Skin of body (tissue), 1 donor: ENCODE measurements at regions not wholly inside any gene's neighbourhood (a gene's known extent, or its start where the extent isn't known, plus 50 kb on each side); places are given as distances from the start of the nearest gene placed in this dataset.

Experiments used
- DNase-seq: peaks from one replicate; lab custom pipeline; 2025; lab: John Stamatoyannopoulos, UW

DNA sequence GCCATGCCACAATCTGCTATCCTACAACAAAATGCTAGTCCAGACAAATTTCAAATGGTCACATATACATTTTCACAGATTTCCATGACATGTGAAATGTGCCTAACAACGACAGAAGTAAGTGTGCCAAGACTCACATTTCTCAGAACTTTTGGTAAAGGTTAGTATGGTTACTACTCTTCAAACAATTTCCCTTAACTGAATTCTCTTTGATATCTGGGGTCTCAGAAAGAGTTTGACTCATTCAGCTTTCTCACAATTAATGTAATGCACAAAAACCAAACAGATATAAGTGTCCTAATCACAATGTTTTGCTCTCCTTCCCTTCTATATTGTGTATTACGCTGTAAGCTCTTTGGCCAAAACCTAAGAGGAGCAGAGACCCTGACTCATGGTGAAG is 122.4 kb upstream of the LEF1 start:
- DNase-seq: no peak

DNA sequence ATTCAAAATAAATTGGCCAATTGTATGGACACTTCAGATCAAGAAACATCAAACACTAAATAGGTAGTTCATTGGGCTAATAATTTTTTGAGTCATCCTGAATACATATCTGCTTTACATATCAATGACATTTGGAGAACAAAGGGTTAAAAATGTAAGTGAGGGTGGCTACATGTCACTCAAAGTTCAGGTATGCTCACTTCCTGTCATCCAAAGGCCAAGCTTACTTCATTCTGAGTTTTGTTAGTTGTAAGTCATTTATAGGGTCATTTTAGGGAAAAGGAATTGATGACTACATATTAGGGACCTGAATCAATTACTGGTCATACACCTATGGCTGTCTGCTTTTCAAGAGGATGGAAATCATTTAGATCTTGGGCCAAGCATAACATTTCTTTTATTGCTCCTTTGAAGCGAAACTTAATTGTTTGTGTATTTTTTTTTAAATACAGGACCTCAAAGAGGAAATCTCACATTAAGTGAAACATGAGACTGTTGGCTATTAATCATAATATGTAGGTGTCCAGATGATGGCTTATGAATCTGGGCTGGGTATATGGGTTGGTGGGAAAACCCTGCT is 119.2 kb upstream of the LEF1 start:
- DNase-seq: no peak

DNA sequence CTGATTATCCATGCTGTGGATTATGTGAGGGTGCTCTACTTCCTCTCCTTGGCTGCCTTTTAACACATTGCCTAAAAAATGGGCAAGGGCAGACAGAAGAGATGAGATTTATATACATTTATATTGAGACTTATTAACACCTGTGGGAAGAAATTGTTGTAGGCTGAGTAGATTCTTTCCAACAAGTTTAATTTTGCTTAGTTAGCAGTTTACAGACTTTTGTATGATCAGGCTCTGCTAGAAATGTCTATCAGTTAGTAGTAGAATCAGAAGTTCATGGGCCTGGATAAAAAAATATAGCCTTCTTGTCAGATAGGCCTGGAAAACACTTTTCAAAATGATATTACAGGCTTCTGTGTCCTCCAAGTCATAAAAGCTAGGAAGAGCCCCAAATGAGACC is 111.3 kb upstream of the LEF1 start:
- no peak for DNase-seq

DNA sequence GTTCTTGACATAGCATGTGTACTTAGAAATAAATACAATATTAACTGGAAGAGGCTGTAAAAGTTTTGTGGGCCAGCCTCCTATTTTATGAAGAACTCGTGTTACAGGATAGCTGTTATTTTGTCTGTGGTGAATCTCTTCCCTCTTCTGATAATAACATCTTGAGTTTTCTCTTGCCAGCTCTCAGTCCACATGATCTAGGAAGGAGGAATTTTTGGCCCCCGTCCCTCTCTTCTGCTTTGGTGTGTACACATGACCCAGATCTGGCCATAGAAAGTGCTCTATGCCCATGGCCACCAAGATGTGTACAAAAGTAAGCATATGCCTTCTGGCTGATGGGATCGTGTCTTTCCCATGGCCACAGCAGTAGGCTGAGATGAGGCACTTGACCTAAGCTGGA is 108.0 kb upstream of the LEF1 start:
- no peak for DNase-seq

DNA sequence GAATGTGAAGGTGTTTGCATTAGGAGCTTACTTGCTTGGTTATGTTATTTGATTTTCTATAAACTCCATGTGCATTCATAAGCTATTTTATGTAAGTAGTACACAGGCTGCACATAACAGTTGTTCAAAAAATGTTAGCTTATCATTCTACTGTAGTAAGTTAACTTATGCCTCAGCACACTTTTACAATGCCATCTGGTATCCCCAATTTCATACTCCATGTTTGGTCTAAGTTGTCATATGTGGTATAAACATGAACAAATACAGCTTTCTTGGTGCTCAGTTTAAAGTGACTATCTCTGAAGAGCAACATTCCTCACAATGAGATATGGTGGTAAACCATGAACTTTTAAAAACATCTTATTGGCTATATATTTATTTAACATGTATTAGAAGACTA is 104.3 kb upstream of the LEF1 start:
- no peak for DNase-seq

DNA sequence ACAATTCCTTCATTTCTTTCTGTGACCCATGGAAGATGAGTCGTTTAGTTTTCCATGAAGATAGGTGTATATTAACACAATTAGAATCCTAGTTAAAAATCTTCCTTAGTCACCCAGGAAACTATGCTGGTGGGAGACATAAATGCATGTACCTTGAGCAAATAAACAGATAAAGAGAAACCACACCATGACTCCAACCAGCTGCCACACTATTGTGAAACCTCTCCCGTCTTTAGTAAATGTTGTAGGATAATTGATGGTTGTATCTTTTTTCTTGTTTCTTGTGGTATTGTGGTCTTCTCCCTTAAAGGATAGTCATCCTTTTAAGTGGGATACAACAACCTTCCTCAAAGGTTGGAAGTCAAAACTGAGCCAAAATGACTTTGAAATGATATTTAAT is 103.8 kb upstream of the LEF1 start:
- DNase-seq: no peak

DNA sequence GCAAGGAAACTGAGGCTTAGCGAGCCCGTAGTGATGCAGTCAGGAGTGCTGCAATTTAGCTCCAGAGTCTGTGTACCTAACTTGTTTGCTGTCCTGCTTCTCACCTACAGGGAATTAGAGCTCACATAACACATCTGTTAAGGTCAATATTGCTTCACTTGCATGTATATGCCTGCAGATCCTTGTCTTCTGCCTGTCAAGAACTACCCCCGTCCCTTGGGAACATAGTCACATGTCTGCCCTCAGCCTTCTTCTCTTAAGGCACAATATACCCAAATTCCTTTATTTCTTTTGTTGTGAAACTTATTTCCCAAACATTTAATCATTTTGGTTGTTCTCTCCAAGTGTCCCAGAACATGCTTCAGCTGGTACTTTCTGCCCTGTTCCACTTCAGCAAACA is 103.3 kb upstream of the LEF1 start:
- DNase-seq: no peak

DNA sequence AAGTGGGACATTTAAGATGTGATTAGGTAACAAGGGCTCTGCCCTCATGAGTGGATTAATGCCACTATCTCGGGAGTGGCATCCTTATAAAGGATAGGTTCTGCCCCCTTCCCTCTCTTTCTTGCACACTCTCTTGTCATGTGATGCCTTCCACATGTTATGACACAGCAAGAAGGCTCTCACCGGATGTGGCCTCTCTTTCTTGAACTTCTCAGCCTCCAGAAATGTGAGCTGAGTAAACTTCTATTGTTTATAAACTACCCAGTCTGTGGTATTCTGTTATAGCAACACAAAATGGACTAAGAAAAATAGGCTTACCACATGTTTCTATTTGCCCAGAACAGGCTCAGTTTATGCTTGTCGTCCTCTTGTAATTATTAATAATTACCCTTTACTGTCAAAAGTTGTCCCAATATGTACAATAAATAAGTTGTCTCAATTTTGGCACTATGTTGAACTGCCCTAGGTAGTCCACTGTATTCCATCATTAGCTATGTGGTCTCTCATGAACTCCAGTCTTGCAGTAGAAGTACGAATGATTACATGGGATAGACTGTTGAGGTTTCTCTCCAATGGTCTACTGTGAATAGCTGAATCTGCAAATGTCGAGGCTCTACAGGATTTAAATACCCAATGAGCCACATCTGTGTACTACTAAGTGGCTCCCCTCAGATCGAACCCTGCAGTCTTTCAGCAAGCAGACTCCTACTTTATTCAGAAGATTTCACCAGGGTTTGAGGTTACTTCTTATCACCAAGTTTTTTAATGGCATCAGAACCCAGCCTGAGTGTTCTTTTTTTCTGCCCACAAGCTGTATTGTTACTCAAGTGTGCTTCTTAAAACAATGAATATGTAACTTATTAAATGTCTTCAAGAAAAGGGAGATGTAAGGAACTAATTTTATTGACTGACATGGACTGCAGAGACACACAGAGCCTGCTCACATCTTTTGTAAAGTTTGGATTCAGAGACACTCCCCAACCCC is 102.0 kb upstream of the LEF1 start:
- DNase-seq: peak; percentile 22

DNA sequence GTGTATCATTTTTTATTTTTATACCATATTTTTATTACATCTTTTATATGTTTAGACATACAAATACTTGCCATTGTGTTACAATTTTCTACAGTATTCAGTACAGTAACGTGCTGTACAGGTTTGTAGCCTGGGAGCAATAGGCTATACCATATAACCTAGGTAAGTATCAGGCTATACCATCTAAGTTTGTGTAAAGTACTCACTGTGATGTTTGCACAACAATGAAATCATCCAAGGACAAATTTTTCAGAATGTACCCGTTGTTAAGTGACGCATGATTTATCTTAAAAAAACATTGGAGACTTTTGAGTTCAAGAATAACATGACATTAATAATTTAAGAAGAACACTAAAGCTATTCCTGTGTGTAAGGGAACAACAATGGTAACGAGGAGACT is 96.0 kb upstream of the LEF1 start:
- no peak for DNase-seq

DNA sequence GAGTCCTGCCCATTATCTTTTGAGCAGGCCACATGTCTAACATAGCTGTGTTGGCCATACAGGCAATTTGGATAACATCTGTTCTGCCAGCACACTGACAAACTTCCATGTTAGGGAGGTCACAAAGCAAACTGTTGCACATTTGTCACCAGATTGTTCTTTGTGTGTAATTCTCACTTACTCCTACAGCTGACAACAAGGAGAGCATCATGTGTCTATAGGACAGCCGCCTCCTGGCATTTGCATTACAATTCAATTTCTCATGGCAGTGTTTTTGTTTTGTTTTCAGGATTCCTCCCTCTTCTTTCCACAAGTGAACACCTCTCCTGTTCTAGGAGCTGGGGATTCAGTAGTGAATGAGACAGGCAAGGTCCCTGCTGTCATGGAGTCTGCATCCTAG is 94.3 kb upstream of the LEF1 start:
- DNase-seq: no peak

DNA sequence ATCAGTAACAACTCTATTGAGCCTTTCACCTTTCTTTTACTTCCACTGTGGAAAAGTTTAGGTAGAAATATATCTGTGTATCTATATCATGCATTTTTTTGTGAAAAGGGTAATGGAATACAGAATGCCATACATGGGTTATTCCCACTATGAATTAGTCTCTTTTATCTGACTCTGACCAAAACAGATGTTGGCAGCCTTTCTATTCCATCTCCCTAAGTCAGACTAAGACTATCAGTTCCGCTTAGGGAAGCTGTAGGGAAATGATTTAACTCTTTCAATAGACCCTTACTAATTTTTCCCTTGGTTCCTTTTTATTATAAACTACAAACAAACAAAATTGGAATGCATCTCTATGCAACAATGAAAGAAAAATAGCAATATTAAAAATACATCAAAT is 92.3 kb upstream of the LEF1 start:
- DNase-seq: no peak

DNA sequence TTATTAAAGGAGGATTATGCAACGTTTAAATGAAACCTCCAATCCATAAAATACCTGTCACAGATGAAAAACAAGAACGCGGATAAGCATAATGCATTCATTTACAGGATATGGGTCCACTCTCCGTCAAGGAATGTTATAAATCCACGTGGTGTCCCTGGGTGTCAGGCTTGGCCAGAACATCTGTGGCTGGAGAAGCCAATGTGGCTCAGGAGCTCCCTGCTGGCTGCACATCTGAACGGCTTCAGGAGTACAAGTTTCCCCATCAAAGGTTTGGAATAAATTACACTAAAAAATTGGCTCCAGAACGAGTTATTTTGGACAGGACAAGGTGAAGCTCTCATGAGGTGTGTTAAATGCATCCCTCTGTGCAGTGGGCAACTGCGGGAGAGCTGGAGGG is 87.8 kb upstream of the LEF1 start:
- DNase-seq: no peak

DNA sequence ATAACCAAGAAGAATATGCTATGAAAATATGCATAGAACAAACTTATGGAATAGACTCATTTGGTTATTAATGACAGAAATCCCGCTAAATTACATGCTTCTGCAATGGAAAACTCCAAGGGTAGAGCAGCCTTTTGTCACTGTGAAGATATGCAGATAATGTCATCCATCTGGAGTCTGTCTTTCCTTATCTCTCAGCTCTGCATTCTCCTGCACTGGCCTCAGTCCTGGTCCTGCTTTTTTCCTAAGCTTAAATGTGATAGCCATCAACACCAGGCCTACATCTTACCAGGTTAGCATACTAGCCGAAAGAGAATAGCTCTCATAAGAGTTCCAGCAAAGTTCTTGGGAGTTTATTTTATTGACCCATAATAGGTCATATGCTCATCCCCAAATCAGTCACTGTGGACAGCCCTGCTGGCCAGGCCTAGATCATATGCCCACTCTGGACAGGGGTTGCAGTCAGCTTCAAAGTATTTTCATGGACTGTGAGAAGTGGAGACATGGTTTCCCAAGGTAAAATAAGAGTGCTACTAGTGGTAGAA is 86.5 kb upstream of the LEF1 start:
- DNase-seq: peak; percentile 1

DNA sequence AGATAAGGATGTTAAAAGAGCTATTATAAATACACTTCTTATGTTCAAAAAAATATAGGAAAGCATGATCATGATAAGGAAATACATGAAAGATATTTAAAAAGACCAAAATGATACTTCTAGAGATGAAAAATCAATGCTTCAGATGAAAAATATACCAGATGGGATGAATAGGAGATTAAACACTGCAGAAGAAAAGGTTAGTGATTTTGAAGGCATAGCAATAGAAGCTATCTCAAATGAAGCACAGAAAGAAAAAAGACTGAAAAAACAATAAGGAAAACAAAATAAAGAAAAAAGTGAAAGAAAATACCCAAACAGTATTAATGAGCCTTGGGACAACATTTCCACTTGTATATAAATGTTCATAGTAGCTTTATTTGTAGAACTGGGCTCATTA is 80.7 kb upstream of the LEF1 start:
- DNase-seq: no peak

DNA sequence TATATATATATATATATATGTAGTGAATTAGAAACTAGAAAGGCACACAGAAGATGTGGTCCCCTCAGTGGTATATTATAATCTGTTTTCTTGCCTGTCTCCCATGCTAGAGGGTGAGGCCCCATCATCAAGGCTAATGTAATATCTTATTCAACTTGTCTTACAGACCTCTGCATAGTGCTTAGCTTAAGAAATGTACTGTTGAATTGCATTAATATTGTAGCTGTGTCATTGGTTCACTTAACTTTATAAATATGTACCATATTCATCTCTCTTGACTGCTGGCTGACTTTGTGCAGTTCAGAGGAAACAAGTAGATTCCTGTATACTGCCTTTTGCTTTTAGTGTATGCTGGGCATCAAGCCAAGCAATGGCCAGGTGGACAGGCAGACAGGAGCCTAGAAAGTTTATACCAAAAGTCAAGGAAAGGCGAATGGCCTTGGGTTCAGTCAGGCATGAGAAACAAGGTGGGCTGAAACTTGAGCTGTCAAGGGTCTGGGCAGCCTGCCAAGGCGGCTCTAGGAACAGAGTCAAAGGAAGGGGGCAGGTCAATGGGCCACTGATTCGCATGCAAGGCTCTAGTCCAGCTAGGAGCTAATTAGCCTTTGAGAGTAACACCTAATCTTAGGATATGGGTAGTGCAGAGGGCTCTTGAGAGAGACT is 78.8 kb upstream of the LEF1 start:
- no peak for DNase-seq

DNA sequence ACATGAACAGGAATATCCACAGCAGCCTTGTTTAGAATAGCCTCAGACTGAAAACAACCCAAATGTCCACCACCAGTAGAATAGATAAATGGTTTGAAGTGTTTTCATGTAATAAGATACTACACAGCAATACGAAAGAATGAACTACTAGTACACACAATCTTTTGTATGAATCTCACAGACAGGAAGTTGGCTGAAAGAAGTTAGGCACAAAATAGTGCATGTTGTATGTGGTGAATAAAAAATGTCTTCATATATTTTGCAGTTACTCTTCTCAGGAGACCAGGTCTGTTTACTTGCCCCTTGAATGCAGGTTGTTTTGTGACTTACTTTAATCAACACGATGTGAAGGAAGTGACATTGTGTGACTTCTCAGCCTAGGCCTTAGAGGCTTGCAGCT is 75.9 kb upstream of the LEF1 start:
- no peak for DNase-seq

DNA sequence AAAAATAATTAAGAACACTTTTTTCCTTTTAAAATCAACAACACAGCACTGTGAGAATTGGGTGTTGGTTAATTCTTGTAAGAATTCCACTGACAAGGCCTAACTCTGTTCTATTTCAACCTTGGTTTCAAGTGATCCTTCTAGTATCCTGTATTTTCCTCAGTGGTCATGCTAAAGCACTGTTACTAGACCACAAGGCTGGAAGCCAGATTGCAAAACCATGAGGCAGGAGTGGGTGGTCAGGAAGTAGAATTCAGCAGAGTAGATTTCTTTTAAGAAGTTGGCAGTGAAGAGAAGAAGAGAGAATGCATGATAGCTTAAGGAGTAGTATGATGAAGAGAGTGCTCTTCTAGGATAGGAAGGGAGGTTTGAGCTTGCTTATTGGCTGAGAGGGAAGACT is 71.6 kb upstream of the LEF1 start:
- DNase-seq: no peak

DNA sequence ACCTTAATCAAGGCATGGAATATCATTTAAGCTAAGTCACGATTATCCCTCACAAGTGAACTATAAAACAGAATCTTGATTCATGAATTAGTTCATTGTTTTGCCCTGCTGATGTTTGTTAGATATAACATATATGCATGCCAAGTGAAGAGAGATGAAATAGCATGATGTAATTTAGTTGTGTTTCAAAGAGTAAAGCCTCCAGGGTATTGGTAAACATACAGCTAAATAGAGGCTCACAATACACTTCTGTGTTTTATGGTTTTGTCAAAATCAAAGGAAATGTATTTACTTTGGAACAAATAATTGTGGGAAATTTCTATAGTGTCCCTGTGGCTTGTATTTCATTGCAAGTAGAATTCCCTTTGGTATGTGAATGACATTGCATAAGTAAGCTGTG is 69.0 kb upstream of the LEF1 start:
- DNase-seq: no peak

DNA sequence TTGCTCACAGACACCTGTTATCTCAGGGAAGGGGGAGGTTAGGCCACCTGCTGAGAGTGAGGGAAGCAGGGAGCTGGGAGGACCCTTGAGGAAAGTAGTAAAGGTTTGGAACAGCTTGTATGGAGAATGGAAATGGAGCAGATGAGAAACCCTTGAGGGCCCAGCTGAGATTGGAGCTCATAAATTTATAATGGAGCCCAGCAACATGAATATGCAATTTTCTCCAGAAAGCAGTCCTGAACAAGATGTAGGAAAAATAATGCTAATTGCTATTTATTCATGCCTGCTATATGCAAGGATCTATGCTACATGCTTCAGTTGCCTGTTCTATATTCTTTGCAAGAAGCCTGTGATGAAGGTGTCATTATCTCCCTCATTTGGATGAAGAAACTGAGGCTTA is 67.5 kb upstream of the LEF1 start:
- DNase-seq: no peak

DNA sequence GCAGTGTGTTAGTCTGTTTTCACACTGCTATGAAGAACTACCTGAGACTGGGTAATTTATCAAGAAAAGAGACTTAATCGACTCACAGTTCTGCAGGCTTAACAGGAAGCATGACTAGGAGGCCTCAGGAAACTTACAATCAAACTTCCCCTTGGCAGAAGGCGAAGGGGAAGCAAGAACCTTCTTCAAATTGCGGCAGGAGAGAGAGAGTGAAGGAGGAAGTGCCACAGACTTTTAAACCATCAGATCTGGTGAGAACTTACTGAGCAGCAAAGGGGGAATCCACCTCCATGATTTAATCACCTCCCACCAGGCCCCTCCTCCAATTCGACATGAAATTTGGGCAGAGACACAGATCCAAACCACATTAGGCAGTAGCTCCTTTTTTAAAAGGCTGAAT is 59.2 kb upstream of the LEF1 start:
- no peak for DNase-seq

DNA sequence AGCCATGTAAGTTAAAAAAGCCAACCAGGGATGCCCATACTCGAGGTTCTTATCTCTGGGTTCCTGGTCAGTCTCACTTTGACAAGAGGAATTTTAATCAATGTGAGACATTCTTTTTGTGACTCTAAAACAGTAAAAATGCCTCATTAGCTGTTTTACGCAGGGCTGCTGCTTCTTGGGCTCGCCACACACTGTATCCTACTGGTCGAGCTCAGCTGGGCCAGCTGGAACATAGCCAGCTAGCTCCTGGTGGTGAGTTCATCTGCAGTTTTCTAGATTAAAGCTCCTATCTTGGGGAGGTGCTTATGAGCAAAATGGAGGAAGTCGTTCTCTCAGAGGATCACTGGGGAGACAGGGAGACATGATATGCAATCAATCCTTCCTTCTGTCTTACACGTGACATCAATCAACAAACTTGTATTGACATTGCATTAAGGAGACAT is 55.9 kb upstream of the LEF1 start:
- no peak for DNase-seq

DNA sequence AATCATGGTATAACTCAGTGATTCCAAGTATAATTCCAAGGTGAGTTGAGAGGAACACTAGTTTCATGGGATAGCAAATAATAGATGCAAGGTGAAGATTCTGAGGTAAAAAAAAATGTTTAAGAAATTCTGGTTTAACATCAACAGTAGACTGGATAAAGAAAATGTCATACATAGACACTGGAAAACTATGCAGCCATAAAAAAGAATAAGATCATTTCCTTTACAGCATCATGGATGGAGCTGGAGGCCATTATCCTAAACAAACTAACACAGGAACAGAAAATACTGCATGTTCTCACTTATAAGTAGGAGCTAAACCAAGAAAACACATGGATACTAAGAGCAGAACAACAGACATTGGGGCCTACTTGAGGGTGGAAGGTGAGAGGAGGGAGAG is 54.6 kb upstream of the LEF1 start:
- no peak for DNase-seq
